ENCODE measurements at regions not wholly inside any gene's neighbourhood (a gene's known extent, or its start where the extent isn't known, plus 50 kb on each side); places are given as distances from the start of the nearest gene placed in this dataset.
"Not testable (repeated sequence)": the region's sequence is repeated elsewhere in the genome, so short reads cannot be mapped to it uniquely, and the experiment has no call there.

- Histone ChIP-seq H3K4me3 (ENCODE audit: insufficient read depth in 1 of 2, low read depth in 1 of 2, low read length in 2 of 2) (no peak overlapping the region), H3K27me3 (ENCODE audit: control insufficient read depth in 1 of 2, insufficient read depth in 1 of 2, low read length in 2 of 2) (no peaks in the 10 kb centered on the region), H2AK5ac (ENCODE audit: low read length, severe bottlenecking) (no peak overlapping the region), H2BK12ac (ENCODE audit: low read length in 2 of 2) (no peak overlapping the region), H3K18ac (ENCODE audit: low read depth in 1 of 2, low read length in 2 of 2) (no peak overlapping the region), H3K4me1 (ENCODE audit: control insufficient read depth, insufficient read depth, low read depth, low read length) (no peaks in the 10 kb centered on the region), H3K23ac (ENCODE audit: low read length in 2 of 2) (no peak overlapping the region), H4K91ac (ENCODE audit: low read length) (no peak overlapping the region), H3K79me1 (replicated peaks; ENCODE audit: low read length, poor library complexity, severe bottlenecking) (no peaks in the 10 kb centered on the region), H3K9ac (ENCODE audit: low read length) (no peak overlapping the region), H3K14ac (ENCODE audit: low read length in 2 of 2) (no peak overlapping the region), H3K36me3 (ENCODE audit: control insufficient read depth in 1 of 2, insufficient read depth in 2 of 2, low read depth in 1 of 2, low read length in 2 of 2) (no peaks in the 10 kb centered on the region), H3K4me2 (ENCODE audit: low read length, poor library complexity, severe bottlenecking) (no peak overlapping the region), H4K8ac (ENCODE audit: low read length) (no peak overlapping the region), H2BK15ac (ENCODE audit: low read depth, poor library complexity, severe bottlenecking) (no peak overlapping the region), H2BK120ac (ENCODE audit: low read depth, low read length) (no peak overlapping the region), H2BK5ac (ENCODE audit: low read depth, low read length, poor library complexity, severe bottlenecking) (no peak overlapping the region), H3K9me3 (ENCODE audit: control insufficient read depth, low read length) (peaks cover 12% of the 10 kb centered on the region), H2AFZ (ENCODE audit: low read depth, low read length) (no peak overlapping the region), H3K4ac (ENCODE audit: low read depth in 1 of 2, low read length in 2 of 2) (no peak overlapping the region), H3K27ac (ENCODE audit: low read length, poor library complexity, severe bottlenecking) (no peak overlapping the region)
- WGBS, result 87% methylated on average over 5 of the region's 6 CpGs
- DNase-seq, result no peak
Measured at GRCh38 chr14:44453433-44454171, 53.5 kb downstream of the FSCB start.

DNA sequence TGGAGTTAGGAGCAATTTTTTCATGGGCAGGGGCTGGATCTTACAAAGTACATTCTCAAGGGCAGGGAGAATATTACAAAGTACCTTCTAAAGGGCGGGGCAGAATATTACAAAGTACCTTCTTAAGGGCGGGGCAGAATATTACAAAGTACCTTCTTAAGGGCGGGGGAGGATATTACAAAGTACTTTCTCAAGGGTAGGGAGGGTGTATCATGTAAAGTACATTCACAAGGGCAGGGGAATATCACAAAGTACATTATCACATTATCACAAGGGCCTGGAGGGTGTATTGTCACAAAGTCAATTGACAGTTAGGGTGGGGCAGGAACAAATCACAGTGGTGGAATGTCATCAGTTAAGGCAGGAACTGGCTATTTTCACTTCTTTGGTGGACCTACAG lies 56.9 kb downstream of the FSCB start:
- H3K79me1 ChIP-seq (replicated peaks; ENCODE audit: low read length, poor library complexity, severe bottlenecking); H2BK5ac ChIP-seq (ENCODE audit: low read depth, low read length, poor library complexity, severe bottlenecking): not testable (repeated sequence)
- WGBS, result 95% methylated on average over 2 of the region's 3 CpGs

DNA sequence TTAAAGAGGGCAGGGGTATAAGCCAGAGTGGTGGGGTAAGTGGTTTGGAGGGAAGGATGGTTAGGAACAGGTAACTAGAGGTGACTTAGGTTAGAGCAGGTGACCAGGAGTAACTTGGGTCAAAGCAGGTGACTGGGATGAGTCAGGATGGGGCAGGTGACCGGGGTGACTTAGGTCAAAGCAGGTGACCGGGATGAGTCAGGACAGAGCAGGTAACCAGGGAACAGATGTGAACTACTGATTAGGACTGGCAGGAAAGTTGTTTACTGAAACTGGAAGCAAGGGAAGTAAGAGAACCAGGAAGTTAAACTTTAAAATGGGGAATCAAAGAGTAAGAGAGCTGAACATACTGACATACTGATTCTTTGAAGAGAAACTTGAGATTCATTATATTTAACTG lies 57.4 kb downstream of the FSCB start:
- no peak overlapping the region for H3K4me3 ChIP-seq (ENCODE audit: insufficient read depth in 1 of 2, low read depth in 1 of 2, low read length in 2 of 2)
- no peak overlapping the region for H3K14ac ChIP-seq (ENCODE audit: low read length in 2 of 2)
- H2BK15ac ChIP-seq (ENCODE audit: low read depth, poor library complexity, severe bottlenecking), result no peak overlapping the region
- no peak overlapping the region for H3K4ac ChIP-seq (ENCODE audit: low read depth in 1 of 2, low read length in 2 of 2)
- H3K27me3 ChIP-seq (ENCODE audit: control insufficient read depth in 1 of 2, insufficient read depth in 1 of 2, low read length in 2 of 2), result no peaks in the 10 kb centered on the region
- peaks cover 3% of the 10 kb centered on the region for H3K9me3 ChIP-seq (ENCODE audit: control insufficient read depth, low read length)
- WGBS, result 93% methylated on average over 2 of the region's 2 CpGs
- H3K9ac ChIP-seq (ENCODE audit: low read length), result no peak overlapping the region
- H4K8ac ChIP-seq (ENCODE audit: low read length), result no peak overlapping the region
- H2BK12ac ChIP-seq (ENCODE audit: low read length in 2 of 2), result no peak overlapping the region
- H2AK5ac ChIP-seq (ENCODE audit: low read length, severe bottlenecking), result no peak overlapping the region
- H2AFZ ChIP-seq (ENCODE audit: low read depth, low read length), result no peak overlapping the region
- no peak overlapping the region for H3K23ac ChIP-seq (ENCODE audit: low read length in 2 of 2)
- no peak for DNase-seq
- no peaks in the 10 kb centered on the region for H3K4me1 ChIP-seq (ENCODE audit: control insufficient read depth, insufficient read depth, low read depth, low read length)
- no peaks in the 10 kb centered on the region for H3K36me3 ChIP-seq (ENCODE audit: control insufficient read depth in 1 of 2, insufficient read depth in 2 of 2, low read depth in 1 of 2, low read length in 2 of 2)
- H3K27ac ChIP-seq (ENCODE audit: low read length, poor library complexity, severe bottlenecking), result no peak overlapping the region
- H2BK120ac ChIP-seq (ENCODE audit: low read depth, low read length), result no peak overlapping the region
- no peak overlapping the region for H3K4me2 ChIP-seq (ENCODE audit: low read length, poor library complexity, severe bottlenecking)
- no peak overlapping the region for H2BK5ac ChIP-seq (ENCODE audit: low read depth, low read length, poor library complexity, severe bottlenecking)
- no peaks in the 10 kb centered on the region for H3K79me1 ChIP-seq (replicated peaks; ENCODE audit: low read length, poor library complexity, severe bottlenecking)
- H3K18ac ChIP-seq (ENCODE audit: low read depth in 1 of 2, low read length in 2 of 2), result no peak overlapping the region
- no peak overlapping the region for H4K91ac ChIP-seq (ENCODE audit: low read length)

More for the DNA sequence above, 56.9 kb downstream of the FSCB start:
- H2BK12ac ChIP-seq (ENCODE audit: low read length in 2 of 2); H3K14ac ChIP-seq (ENCODE audit: low read length in 2 of 2); H3K9ac ChIP-seq (ENCODE audit: low read length); H3K4ac ChIP-seq (ENCODE audit: low read depth in 1 of 2, low read length in 2 of 2); H3K27me3 ChIP-seq (ENCODE audit: control insufficient read depth in 1 of 2, insufficient read depth in 1 of 2, low read length in 2 of 2); H4K91ac ChIP-seq (ENCODE audit: low read length); H3K23ac ChIP-seq (ENCODE audit: low read length in 2 of 2); H3K18ac ChIP-seq (ENCODE audit: low read depth in 1 of 2, low read length in 2 of 2); H3K27ac ChIP-seq (ENCODE audit: low read length, poor library complexity, severe bottlenecking); H2AK5ac ChIP-seq (ENCODE audit: low read length, severe bottlenecking); DNase-seq; H2AFZ ChIP-seq (ENCODE audit: low read depth, low read length); H3K4me2 ChIP-seq (ENCODE audit: low read length, poor library complexity, severe bottlenecking); H3K9me3 ChIP-seq (ENCODE audit: control insufficient read depth, low read length); H3K4me3 ChIP-seq (ENCODE audit: insufficient read depth in 1 of 2, low read depth in 1 of 2, low read length in 2 of 2); H2BK120ac ChIP-seq (ENCODE audit: low read depth, low read length); H4K8ac ChIP-seq (ENCODE audit: low read length); H3K4me1 ChIP-seq (ENCODE audit: control insufficient read depth, insufficient read depth, low read depth, low read length); H3K36me3 ChIP-seq (ENCODE audit: control insufficient read depth in 1 of 2, insufficient read depth in 2 of 2, low read depth in 1 of 2, low read length in 2 of 2); H2BK15ac ChIP-seq (ENCODE audit: low read depth, poor library complexity, severe bottlenecking): not testable (repeated sequence)

- H3K9ac ChIP-seq (ENCODE audit: low read length), result no peak overlapping the region
- no peak overlapping the region for H2AK5ac ChIP-seq (ENCODE audit: low read length, severe bottlenecking)
- no peak overlapping the region for H2BK120ac ChIP-seq (ENCODE audit: low read depth, low read length)
- H3K4me3 ChIP-seq (ENCODE audit: insufficient read depth in 1 of 2, low read depth in 1 of 2, low read length in 2 of 2), result no peak overlapping the region
- H3K4me2 ChIP-seq (ENCODE audit: low read length, poor library complexity, severe bottlenecking), result no peak overlapping the region
- H3K9me3 ChIP-seq (ENCODE audit: control insufficient read depth, low read length), result peaks cover 3% of the 10 kb centered on the region
- DNase-seq, result no peak
- no peaks in the 10 kb centered on the region for H3K4me1 ChIP-seq (ENCODE audit: control insufficient read depth, insufficient read depth, low read depth, low read length)
- no peak overlapping the region for H4K91ac ChIP-seq (ENCODE audit: low read length)
- no peaks in the 10 kb centered on the region for H3K36me3 ChIP-seq (ENCODE audit: control insufficient read depth in 1 of 2, insufficient read depth in 2 of 2, low read depth in 1 of 2, low read length in 2 of 2)
- H3K27me3 ChIP-seq (ENCODE audit: control insufficient read depth in 1 of 2, insufficient read depth in 1 of 2, low read length in 2 of 2), result no peaks in the 10 kb centered on the region
- H4K8ac ChIP-seq (ENCODE audit: low read length), result no peak overlapping the region
- H3K27ac ChIP-seq (ENCODE audit: low read length, poor library complexity, severe bottlenecking), result no peak overlapping the region
- 54% methylated on average over 5 of the region's 5 CpGs for WGBS
- H3K23ac ChIP-seq (ENCODE audit: low read length in 2 of 2), result no peak overlapping the region
- no peak overlapping the region for H2BK5ac ChIP-seq (ENCODE audit: low read depth, low read length, poor library complexity, severe bottlenecking)
- no peak overlapping the region for H3K4ac ChIP-seq (ENCODE audit: low read depth in 1 of 2, low read length in 2 of 2)
- H3K18ac ChIP-seq (ENCODE audit: low read depth in 1 of 2, low read length in 2 of 2), result no peak overlapping the region
- H2BK15ac ChIP-seq (ENCODE audit: low read depth, poor library complexity, severe bottlenecking), result no peak overlapping the region
- H3K79me1 ChIP-seq (replicated peaks; ENCODE audit: low read length, poor library complexity, severe bottlenecking), result no peaks in the 10 kb centered on the region
- no peak overlapping the region for H3K14ac ChIP-seq (ENCODE audit: low read length in 2 of 2)
- no peak overlapping the region for H2AFZ ChIP-seq (ENCODE audit: low read depth, low read length)
- H2BK12ac ChIP-seq (ENCODE audit: low read length in 2 of 2), result no peak overlapping the region
Measured at GRCh38 chr14:44448951-44449358, 58.1 kb downstream of the FSCB start.

Data from mesenchymal stem cell (in vitro differentiated cells and primary cell).